ENCODE measurements at regions not wholly inside any gene's neighbourhood (a gene's known extent, or its start where the extent isn't known, plus 50 kb on each side); places are given as distances from the start of the nearest gene placed in this dataset.

GRCh38 chr13:60797112-60797511 lies 400.1 kb downstream of the TDRD3 start:
- TF ChIP-seq TAF1 (IDR thresholded peaks at IDR 0.05; ENCODE audit: borderline replicate concordance, low read depth, low read length) = no peak
- TF ChIP-seq SMC3 (IDR thresholded peaks at IDR 0.05; ENCODE audit: low read depth, low read length) = no peak
- no peak for TF ChIP-seq EP300 (IDR thresholded peaks at IDR 0.05; ENCODE audit: borderline replicate concordance in 1 of 2, low read depth in 1 of 2, low read length in 1 of 2)
- TF ChIP-seq, protein P1, sequence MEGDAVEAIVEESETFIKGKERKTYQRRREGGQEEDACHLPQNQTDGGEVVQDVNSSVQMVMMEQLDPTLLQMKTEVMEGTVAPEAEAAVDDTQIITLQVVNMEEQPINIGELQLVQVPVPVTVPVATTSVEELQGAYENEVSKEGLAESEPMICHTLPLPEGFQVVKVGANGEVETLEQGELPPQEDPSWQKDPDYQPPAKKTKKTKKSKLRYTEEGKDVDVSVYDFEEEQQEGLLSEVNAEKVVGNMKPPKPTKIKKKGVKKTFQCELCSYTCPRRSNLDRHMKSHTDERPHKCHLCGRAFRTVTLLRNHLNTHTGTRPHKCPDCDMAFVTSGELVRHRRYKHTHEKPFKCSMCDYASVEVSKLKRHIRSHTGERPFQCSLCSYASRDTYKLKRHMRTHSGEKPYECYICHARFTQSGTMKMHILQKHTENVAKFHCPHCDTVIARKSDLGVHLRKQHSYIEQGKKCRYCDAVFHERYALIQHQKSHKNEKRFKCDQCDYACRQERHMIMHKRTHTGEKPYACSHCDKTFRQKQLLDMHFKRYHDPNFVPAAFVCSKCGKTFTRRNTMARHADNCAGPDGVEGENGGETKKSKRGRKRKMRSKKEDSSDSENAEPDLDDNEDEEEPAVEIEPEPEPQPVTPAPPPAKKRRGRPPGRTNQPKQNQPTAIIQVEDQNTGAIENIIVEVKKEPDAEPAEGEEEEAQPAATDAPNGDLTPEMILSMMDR (IDR thresholded peaks at IDR 0.05) = no peak

Measured in SK-N-SH (cell line).